Stimulated activated naive CD4-positive, alpha-beta T cell treated with Interleukin-2 at 50 U/mL for 16 hours (primary cell): ENCODE measurements at regions not wholly inside any gene's neighbourhood (a gene's known extent, or its start where the extent isn't known, plus 50 kb on each side); places are given as distances from the start of the nearest gene placed in this dataset.
"Not testable (repeated sequence)": the region's sequence is repeated elsewhere in the genome, so short reads cannot be mapped to it uniquely, and the experiment has no call there.

Source experiments
- DNase-seq: peaks from one replicate; lab custom pipeline; 2025; lab: John Stamatoyannopoulos, UW

GRCh38 chrX:9271789-9272525 is 192.9 kb upstream of the TBL1X start:
- no peak for DNase-seq

GRCh38 chrX:9273744-9274143 is 191.1 kb upstream of the TBL1X start:
- no peak for DNase-seq

GRCh38 chrX:9278475-9279233 is 186.2 kb upstream of the TBL1X start:
- DNase-seq: no peak

- no peak for DNase-seq
Observed at GRCh38 chrX:9279234-9279544, 185.7 kb upstream of the TBL1X start.

GRCh38 chrX:9280831-9281230 is 184.0 kb upstream of the TBL1X start:
- DNase-seq: no peak

- DNase-seq: no peak
Observed at GRCh38 chrX:9282325-9282724, 182.5 kb upstream of the TBL1X start.

GRCh38 chrX:9285342-9285771 is 179.5 kb upstream of the TBL1X start:
- DNase-seq: peak; percentile 60

- DNase-seq: no peak
Observed at GRCh38 chrX:9286234-9286633, 178.6 kb upstream of the TBL1X start.

- no peak for DNase-seq
Observed at GRCh38 chrX:9291629-9292028, 173.2 kb upstream of the TBL1X start.

- no peak for DNase-seq
Observed at GRCh38 chrX:9293051-9293496, 171.8 kb upstream of the TBL1X start.

- no peak for DNase-seq
Observed at GRCh38 chrX:9293903-9294302, 171.0 kb upstream of the TBL1X start.

- no peak for DNase-seq
Observed at GRCh38 chrX:9295551-9295950, 169.3 kb upstream of the TBL1X start.

GRCh38 chrX:9298221-9298620 is 166.6 kb upstream of the TBL1X start:
- no peak for DNase-seq

GRCh38 chrX:9299681-9300080 is 165.2 kb upstream of the TBL1X start:
- not testable (repeated sequence) for DNase-seq

- DNase-seq: no peak
Observed at GRCh38 chrX:9301836-9302235, 163.0 kb upstream of the TBL1X start.

GRCh38 chrX:9302381-9302780 is 162.5 kb upstream of the TBL1X start:
- DNase-seq: no peak

- DNase-seq: no peak
Observed at GRCh38 chrX:9308426-9308825, 156.4 kb upstream of the TBL1X start.

- DNase-seq: no peak
Observed at GRCh38 chrX:9310616-9311015, 154.2 kb upstream of the TBL1X start.

GRCh38 chrX:9311421-9312160 is 153.3 kb upstream of the TBL1X start:
- no peak for DNase-seq

GRCh38 chrX:9312922-9313867 is 151.7 kb upstream of the TBL1X start:
- DNase-seq: peak; percentile 69

GRCh38 chrX:9315086-9315485 is 149.8 kb upstream of the TBL1X start:
- DNase-seq: no peak

- DNase-seq: no peak
Observed at GRCh38 chrX:9316096-9316495, 148.8 kb upstream of the TBL1X start.
